ENCODE measurements at regions not wholly inside any gene's neighbourhood (a gene's known extent, or its start where the extent isn't known, plus 50 kb on each side); places are given as distances from the start of the nearest gene placed in this dataset.

- no peak for DNase-seq (ENCODE audit: low read depth, low spot score)
- Histone ChIP-seq H3K9ac (ENCODE audit: control insufficient read depth, insufficient read depth, low read length) (no peak overlapping the region), H3K4me1 (ENCODE audit: control insufficient read depth, insufficient read depth, low read length) (no peaks in the 10 kb centered on the region), H3K4me3 (no peak overlapping the region), H3K27me3 (replicated peaks in 1 of 2; ENCODE audit: control insufficient read depth in 2 of 2, insufficient read depth in 2 of 2, low read length in 1 of 2) (no peaks in the 10 kb centered on the region), H3K36me3 (ENCODE audit: control insufficient read depth in 2 of 2, insufficient read depth in 2 of 2, low read length in 1 of 2) (no peaks in the 10 kb centered on the region), H3K79me2 (ENCODE audit: control insufficient read depth, insufficient read depth, low read length) (no peaks in the 10 kb centered on the region), H3K4me2 (ENCODE audit: control insufficient read depth, insufficient read depth) (no peak overlapping the region), H3K9me3 (replicated peaks; ENCODE audit: control insufficient read depth, insufficient read depth, low read length) (no peaks in the 10 kb centered on the region), H2AFZ (ENCODE audit: control insufficient read depth, low read depth, low read length) (no peak overlapping the region), H3K27ac (ENCODE audit: control insufficient read depth, insufficient read depth) (no peak overlapping the region), H4K20me1 (ENCODE audit: control insufficient read depth, insufficient read depth) (no peaks in the 10 kb centered on the region)
- BruUV-seq (replicated peaks) = no TSS peak
- no peak for TF ChIP-seq ETV6 (conservative IDR thresholded peaks at IDR 0.05 in 1 of 2, IDR thresholded peaks at IDR 0.05 in 1 of 2; ENCODE audit: borderline replicate concordance in 1 of 2, low read depth in 1 of 2)
- no peak for TF ChIP-seq E4F1 (IDR thresholded peaks at IDR 0.05; ENCODE audit: borderline replicate concordance, partially characterized antibody)
- TF ChIP-seq NBN (IDR thresholded peaks at IDR 0.05) = no peak
- TF ChIP-seq YBX1 (IDR thresholded peaks at IDR 0.05) = no peak
- TF ChIP-seq CBFB (IDR thresholded peaks at IDR 0.05; ENCODE audit: low read depth) = no peak
- TF ChIP-seq SUZ12 (IDR thresholded peaks at IDR 0.05; ENCODE audit: unreplicated experiment) = no peak
- no peak for TF ChIP-seq NFYB (IDR thresholded peaks at IDR 0.05; ENCODE audit: insufficient read depth, low read depth, low read length)
- ChIA-PET SMC1A (ENCODE audit: uncharacterized antibody, unreplicated experiment) (no interaction called here), CTCF (interaction anchor here (1.9 kb wide), 1 partner anchor 47 kb away, joined by 4 read pairs; no protein-coding TSS in a partner anchor), POLR2A (no interaction called here), RAD21 (ENCODE audit: unreplicated experiment) (no interaction called here)
- FAIRE-seq = no peak
- 0% methylated on average over 1 of the region's 1 CpG for WGBS (ENCODE audit: insufficient coverage, insufficient replicate concordance, low lambda C conversion rate, missing lambda C conversion rate)
- intact Hi-C loops (cut with micrococcal nuclease; ENCODE audit: unreplicated experiment) = no loop called here
- in situ Hi-C loops (cut with MboI) = no loop called here
- no peak for ATAC-seq
Measured at GRCh38 chr17:51505450-51505849, 245.1 kb downstream of the UTP18 start.

All from GM12878 (cell line).